HEK293 (cell line): ENCODE measurements at regions not wholly inside any gene's neighbourhood (a gene's known extent, or its start where the extent isn't known, plus 50 kb on each side); places are given as distances from the start of the nearest gene placed in this dataset.

ENCODE experiments used
- KLF9 ChIP-seq: fragments of 450-650 bp; formaldehyde crosslinking; IDR thresholded peaks from 2 replicates; pipeline ENCODE4 v1.5.1; 2016; ENCODE audit warnings: missing biosample characterization, missing genetic modification characterization, low read depth
- SCRT2 ChIP-seq: fragments of 450-650 bp; formaldehyde crosslinking; IDR thresholded peaks from 2 replicates; pipeline ENCODE4 v1.5.1; 2016; ENCODE audit warnings: missing biosample characterization, missing genetic modification characterization
- TCF7L2 ChIP-seq: IDR thresholded peaks from 2 replicates; pipeline ENCODE4 v1.6.1; 2011; ENCODE audit warnings: low read depth, mild to moderate bottlenecking, inconsistent platforms, low read length, moderate library complexity, borderline replicate concordance
- WT1 ChIP-seq: fragments of 450-650 bp; formaldehyde crosslinking; IDR thresholded peaks from 2 replicates; pipeline ENCODE4 v1.5.1; 2016; ENCODE audit warnings: missing biosample characterization, missing genetic modification characterization
- TF ChIP-seq, protein P1 (sequence below): fragments of 450-650 bp; formaldehyde crosslinking; IDR thresholded peaks from 2 replicates; pipeline ENCODE4 v1.5.1; 2016; ENCODE audit warnings: missing biosample characterization, missing genetic modification characterization
- TF ChIP-seq, protein P2 (sequence below): fragments of 450-650 bp; formaldehyde crosslinking; IDR thresholded peaks from 2 replicates; pipeline ENCODE4 v1.5.1; 2016; ENCODE audit warnings: missing biosample characterization, missing genetic modification characterization

DNA sequence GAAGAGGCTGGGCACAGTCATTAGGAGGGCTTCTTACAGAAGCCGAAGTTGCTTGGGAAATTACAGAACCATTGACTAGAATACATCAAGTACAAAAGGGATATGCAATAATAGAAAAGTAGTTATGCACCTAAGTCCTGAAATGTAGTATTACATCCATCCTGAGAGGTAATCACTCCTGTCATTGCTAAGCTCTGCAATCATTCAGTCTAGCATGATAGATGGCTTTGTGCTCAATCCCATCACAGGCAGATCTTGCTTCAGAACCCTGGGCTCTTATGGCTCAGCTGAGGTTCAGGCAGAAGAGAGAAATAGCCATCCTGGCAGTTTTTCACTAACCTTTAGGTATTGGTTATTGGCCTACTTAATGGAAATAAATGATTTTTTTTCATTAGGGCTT is 231.7 kb upstream of the AFF2 start:
- TF ChIP-seq, protein P1, sequence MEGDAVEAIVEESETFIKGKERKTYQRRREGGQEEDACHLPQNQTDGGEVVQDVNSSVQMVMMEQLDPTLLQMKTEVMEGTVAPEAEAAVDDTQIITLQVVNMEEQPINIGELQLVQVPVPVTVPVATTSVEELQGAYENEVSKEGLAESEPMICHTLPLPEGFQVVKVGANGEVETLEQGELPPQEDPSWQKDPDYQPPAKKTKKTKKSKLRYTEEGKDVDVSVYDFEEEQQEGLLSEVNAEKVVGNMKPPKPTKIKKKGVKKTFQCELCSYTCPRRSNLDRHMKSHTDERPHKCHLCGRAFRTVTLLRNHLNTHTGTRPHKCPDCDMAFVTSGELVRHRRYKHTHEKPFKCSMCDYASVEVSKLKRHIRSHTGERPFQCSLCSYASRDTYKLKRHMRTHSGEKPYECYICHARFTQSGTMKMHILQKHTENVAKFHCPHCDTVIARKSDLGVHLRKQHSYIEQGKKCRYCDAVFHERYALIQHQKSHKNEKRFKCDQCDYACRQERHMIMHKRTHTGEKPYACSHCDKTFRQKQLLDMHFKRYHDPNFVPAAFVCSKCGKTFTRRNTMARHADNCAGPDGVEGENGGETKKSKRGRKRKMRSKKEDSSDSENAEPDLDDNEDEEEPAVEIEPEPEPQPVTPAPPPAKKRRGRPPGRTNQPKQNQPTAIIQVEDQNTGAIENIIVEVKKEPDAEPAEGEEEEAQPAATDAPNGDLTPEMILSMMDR (tag by site-specific recombination) = no peak
- TF ChIP-seq WT1 (tag by site-specific recombination) (no peak), KLF9 (tag by site-specific recombination) (no peak), TCF7L2 (no peak), SCRT2 (no peak)
- TF ChIP-seq, protein P2, sequence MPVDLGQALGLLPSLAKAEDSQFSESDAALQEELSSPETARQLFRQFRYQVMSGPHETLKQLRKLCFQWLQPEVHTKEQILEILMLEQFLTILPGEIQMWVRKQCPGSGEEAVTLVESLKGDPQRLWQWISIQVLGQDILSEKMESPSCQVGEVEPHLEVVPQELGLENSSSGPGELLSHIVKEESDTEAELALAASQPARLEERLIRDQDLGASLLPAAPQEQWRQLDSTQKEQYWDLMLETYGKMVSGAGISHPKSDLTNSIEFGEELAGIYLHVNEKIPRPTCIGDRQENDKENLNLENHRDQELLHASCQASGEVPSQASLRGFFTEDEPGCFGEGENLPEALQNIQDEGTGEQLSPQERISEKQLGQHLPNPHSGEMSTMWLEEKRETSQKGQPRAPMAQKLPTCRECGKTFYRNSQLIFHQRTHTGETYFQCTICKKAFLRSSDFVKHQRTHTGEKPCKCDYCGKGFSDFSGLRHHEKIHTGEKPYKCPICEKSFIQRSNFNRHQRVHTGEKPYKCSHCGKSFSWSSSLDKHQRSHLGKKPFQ (tag by site-specific recombination) = no peak
